ENCODE measurements at regions not wholly inside any gene's neighbourhood (a gene's known extent, or its start where the extent isn't known, plus 50 kb on each side); places are given as distances from the start of the nearest gene placed in this dataset.

- TF ChIP-seq CTCF (IDR thresholded peaks at IDR 0.05) (no peak), POLR2A (IDR thresholded peaks at IDR 0.05) (no peak)
These were observed 129.4 kb upstream of the SRD5A2 start for GRCh38 chr2:31710121-31710520.

Measured in esophagus squamous epithelium (tissue), 4 donors.